B cell (primary cell): ENCODE measurements at regions not wholly inside any gene's neighbourhood (a gene's known extent, or its start where the extent isn't known, plus 50 kb on each side); places are given as distances from the start of the nearest gene placed in this dataset.

ENCODE experiments used
- ATAC-seq: fragments of 200-7000 bp; cut with Tn5 transposase; one replicate; pipeline ENCODE4 v1.10.0; 2021; ENCODE audit warnings: low read depth, mild to moderate bottlenecking, moderate number of reproducible peaks, moderate library complexity
- CTCF ChIA-PET: fragments of 350-600 bp; sonication (Branson Sonifier 250); formaldehyde crosslinking; loops from one replicate; lab custom pipeline; 2021; ENCODE audit warnings: antibody characterized with exemption, inconsistent platforms; lab: Charles Lee
- POLR2A ChIA-PET: fragments of 350-600 bp; sonication (Branson Sonifier 250); formaldehyde crosslinking; loops from one replicate; lab custom pipeline; 2021; ENCODE audit warnings: antibody characterized with exemption; lab: Charles Lee
- DNase-seq: peaks from one replicate; pipeline ENCODE4 v3.0.0; 2013
- H2AFZ ChIP-seq: 2 replicates; pipeline ENCODE4 v1.6.1; 2012; ENCODE audit warnings: mild to moderate bottlenecking, low read depth, low read length; ENCODE audit not compliant: insufficient read depth, poor library complexity, severe bottlenecking
- H3K27ac ChIP-seq, 2 donors: 1 replicate in 1 of 2; 2 replicates in 1 of 2; pipeline ENCODE4 v1.5.1; 2012 to 2013; ENCODE audit warnings: low read length in 2 of 2, mild to moderate bottlenecking in 2 of 2, moderate library complexity in 1 of 2
- H3K27me3 ChIP-seq, 4 experiments: fragments of 200-600 bp in 1 of 4; sonication (generic) in 1 of 4; replicated peaks in 1 of 4; 1 replicate in 2 of 4; 2 replicates in 2 of 4; pipeline versions ENCODE4 v1.6.1 to v1.7.0; 2013 to 2016; ENCODE audit warnings: low read length in 3 of 4, mild to moderate bottlenecking in 2 of 4, mixed read lengths in 1 of 4, moderate library complexity in 1 of 4; ENCODE audit not compliant: insufficient read depth in 4 of 4, control insufficient read depth in 3 of 4; ENCODE audit errors: control extremely low read depth in 1 of 4
- H3K36me3 ChIP-seq, 2 experiments: replicated peaks in 1 of 2; 1 replicate in 1 of 2; 2 replicates in 1 of 2; pipeline versions ENCODE4 v1.6.1 to v1.7.1; 2013; ENCODE audit warnings: low read length in 1 of 2; ENCODE audit not compliant: insufficient read depth in 2 of 2, control insufficient read depth in 1 of 2; ENCODE audit errors: control extremely low read depth in 1 of 2, extremely low read depth in 1 of 2
- H3K4me1 ChIP-seq, 2 donors: fragments of 200-600 bp in 1 of 2; sonication (generic) in 1 of 2; 1 replicate in 1 of 2; 2 replicates in 1 of 2; pipeline versions ENCODE4 v1.5.1 to v1.6.1; 2013 to 2017; ENCODE audit warnings: low read length in 2 of 2; ENCODE audit not compliant: control insufficient read depth in 2 of 2, insufficient read depth in 2 of 2
- H3K4me2 ChIP-seq: replicated peaks from 2 replicates; pipeline ENCODE3; 2012; ENCODE audit warnings: mild to moderate bottlenecking, low read depth, low read length; ENCODE audit not compliant: poor library complexity, severe bottlenecking
- H3K4me3 ChIP-seq, 5 experiments: fragments of 200-600 bp in 1 of 5; sonication (generic) in 1 of 5; 1 replicate in 3 of 5; 2 replicates in 2 of 5; pipeline versions ENCODE4 v1.5.1 to v1.7.0; 2011 to 2016; ENCODE audit warnings: low read length in 4 of 5, mild to moderate bottlenecking in 4 of 5, low read depth in 2 of 5, control low read depth in 1 of 5, moderate library complexity in 1 of 5; ENCODE audit not compliant: insufficient read depth in 1 of 5; ENCODE audit errors: control extremely low read depth in 1 of 5, extremely low read depth in 1 of 5
- H3K79me2 ChIP-seq: fragments of 200-600 bp; sonication (generic); one replicate; pipeline ENCODE4 v1.6.0; 2016; ENCODE audit warnings: low read length; ENCODE audit not compliant: control insufficient read depth, insufficient read depth
- H3K9ac ChIP-seq: fragments of 200-600 bp; sonication (generic); 2 replicates; pipeline ENCODE4 v1.6.1; 2017; ENCODE audit warnings: mild to moderate bottlenecking, low read length, moderate library complexity
- H3K9me3 ChIP-seq, 3 donors: one replicate each; pipeline versions ENCODE4 v1.6.1 to v1.7.1; 2013; ENCODE audit warnings: low read length in 2 of 3; ENCODE audit not compliant: control insufficient read depth in 2 of 3, insufficient read depth in 1 of 3; ENCODE audit errors: control extremely low read depth in 1 of 3
- H4K20me1 ChIP-seq: 2 replicates; pipeline ENCODE4 v1.6.0; 2012; ENCODE audit warnings: mild to moderate bottlenecking, low read length; ENCODE audit not compliant: insufficient read depth, control insufficient read depth, poor library complexity, severe bottlenecking
- H3K27ac Mint-ChIP-seq: one replicate; pipeline ENCODE4 v1.8.0; 2021; ENCODE audit warnings: mixed read lengths
- H3K27me3 Mint-ChIP-seq: one replicate; pipeline ENCODE4 v1.8.0; 2021; ENCODE audit warnings: mixed read lengths
- H3K4me1 Mint-ChIP-seq: one replicate; pipeline ENCODE4 v1.8.0; 2021; ENCODE audit warnings: mixed read lengths
- H3K4me3 Mint-ChIP-seq: one replicate; pipeline ENCODE4 v1.8.0; 2021; ENCODE audit warnings: mixed read lengths
- H3K9me3 Mint-ChIP-seq: one replicate; pipeline ENCODE4 v1.8.0; 2022; ENCODE audit warnings: mixed read lengths; ENCODE audit not compliant: insufficient read depth
- EZH2 ChIP-seq: IDR thresholded peaks from 2 replicates; pipeline ENCODE4 v1.6.1; 2012; ENCODE audit warnings: borderline replicate concordance, low read depth, mild to moderate bottlenecking, moderate library complexity, low read length; ENCODE audit not compliant: insufficient read depth, poor library complexity, severe bottlenecking
- WGBS: methylation state at CpG from one replicate; pipeline ENCODE4 v1.1.5; 2013; ENCODE audit warnings: missing lambda C conversion rate; ENCODE audit not compliant: insufficient coverage; 5-methylcytosine and 5-hydroxymethylcytosine counted together
- intact Hi-C: fragments of 100-400 bp; cut with micrococcal nuclease; formaldehyde crosslinking; loops from one replicate; pipeline ENCODE4 v1.10.0; 2022
- TF ChIP-seq, protein P1 (sequence below): fragments of 200-600 bp; IDR thresholded peaks from one replicate; pipeline ENCODE4 v1.8.0; 2022; ENCODE audit warnings: antibody characterized with exemption, mild to moderate bottlenecking

GRCh38 chr3:181344331-181344730, 354.8 kb upstream of the DNAJC19 start:
- H3K9me3 Mint-ChIP-seq = no peaks in the 10 kb centered on the region
- H3K27ac Mint-ChIP-seq = no peak overlapping the region
- Histone ChIP-seq H3K4me1 (no peaks in the 10 kb centered on the region), H4K20me1 (no peaks in the 10 kb centered on the region), H3K9ac (no peak overlapping the region), H2AFZ (no peak overlapping the region), H3K4me2 (no peak overlapping the region), H3K27ac (no peak overlapping the region), H3K36me3 (no peaks in the 10 kb centered on the region), H3K9me3 (no peaks in the 10 kb centered on the region), H3K79me2 (no peaks in the 10 kb centered on the region), H3K27me3 (no peaks in the 10 kb centered on the region), H3K4me3 (no peak overlapping the region)
- no peak overlapping the region for H3K4me3 Mint-ChIP-seq
- CTCF ChIA-PET = no interaction called here
- ATAC-seq (no peak), DNase-seq (no peak)
- H3K27me3 Mint-ChIP-seq = no peaks in the 10 kb centered on the region
- H3K4me1 Mint-ChIP-seq = no peaks in the 10 kb centered on the region
- POLR2A ChIA-PET = no interaction called here
- no peak for TF ChIP-seq EZH2
- TF ChIP-seq, protein P1, sequence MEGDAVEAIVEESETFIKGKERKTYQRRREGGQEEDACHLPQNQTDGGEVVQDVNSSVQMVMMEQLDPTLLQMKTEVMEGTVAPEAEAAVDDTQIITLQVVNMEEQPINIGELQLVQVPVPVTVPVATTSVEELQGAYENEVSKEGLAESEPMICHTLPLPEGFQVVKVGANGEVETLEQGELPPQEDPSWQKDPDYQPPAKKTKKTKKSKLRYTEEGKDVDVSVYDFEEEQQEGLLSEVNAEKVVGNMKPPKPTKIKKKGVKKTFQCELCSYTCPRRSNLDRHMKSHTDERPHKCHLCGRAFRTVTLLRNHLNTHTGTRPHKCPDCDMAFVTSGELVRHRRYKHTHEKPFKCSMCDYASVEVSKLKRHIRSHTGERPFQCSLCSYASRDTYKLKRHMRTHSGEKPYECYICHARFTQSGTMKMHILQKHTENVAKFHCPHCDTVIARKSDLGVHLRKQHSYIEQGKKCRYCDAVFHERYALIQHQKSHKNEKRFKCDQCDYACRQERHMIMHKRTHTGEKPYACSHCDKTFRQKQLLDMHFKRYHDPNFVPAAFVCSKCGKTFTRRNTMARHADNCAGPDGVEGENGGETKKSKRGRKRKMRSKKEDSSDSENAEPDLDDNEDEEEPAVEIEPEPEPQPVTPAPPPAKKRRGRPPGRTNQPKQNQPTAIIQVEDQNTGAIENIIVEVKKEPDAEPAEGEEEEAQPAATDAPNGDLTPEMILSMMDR = no peak
- no CpG with 5 or more reads among the region's 5 CpGs for WGBS
- intact Hi-C loops = no loop called here

DNA sequence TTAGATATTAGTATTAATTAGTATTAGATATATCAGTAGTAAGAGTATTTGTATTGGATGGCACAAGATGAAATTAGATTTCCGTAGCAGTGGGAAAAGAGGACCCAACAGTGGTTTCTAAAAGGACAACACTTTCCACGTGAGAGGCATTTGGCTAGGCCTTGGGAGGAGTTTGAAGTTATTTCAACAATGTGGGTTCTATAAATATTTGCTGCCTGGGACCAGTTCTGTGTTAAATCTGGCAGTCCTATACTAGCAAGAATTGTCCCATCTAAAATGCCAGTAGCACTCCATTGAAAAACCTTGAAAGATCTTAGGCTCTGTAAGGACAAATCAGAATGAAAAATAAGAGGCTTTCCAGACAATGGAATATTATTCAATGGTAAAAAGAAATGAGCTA, 347.1 kb upstream of the DNAJC19 start:
- H3K27me3 Mint-ChIP-seq = no peaks in the 10 kb centered on the region
- no peaks in the 10 kb centered on the region for H3K27me3 ChIP-seq
- POLR2A ChIA-PET = no interaction called here
- TF ChIP-seq EZH2 = no peak
- TF ChIP-seq, protein P1 = no peak
- H3K4me2 ChIP-seq = no peak overlapping the region
- H3K36me3 ChIP-seq = no peaks in the 10 kb centered on the region
- H3K27ac Mint-ChIP-seq = no peak overlapping the region
- CTCF ChIA-PET = interaction anchor here (1.3 kb wide), 1 partner anchor 9 kb away, joined by 5 read pairs; no protein-coding TSS in a partner anchor
- no peak overlapping the region for H3K27ac ChIP-seq
- no peaks in the 10 kb centered on the region for H3K9me3 Mint-ChIP-seq
- no peaks in the 10 kb centered on the region for H4K20me1 ChIP-seq
- H3K9ac ChIP-seq = no peak overlapping the region
- 94% methylated on average over 2 of the region's 2 CpGs for WGBS
- H2AFZ ChIP-seq = no peak overlapping the region
- H3K4me1 ChIP-seq = no peaks in the 10 kb centered on the region
- ATAC-seq (no peak), DNase-seq (no peak)
- intact Hi-C loops = no loop called here
- no peak overlapping the region for H3K4me3 ChIP-seq
- no peak overlapping the region for H3K4me3 Mint-ChIP-seq
- no peaks in the 10 kb centered on the region for H3K9me3 ChIP-seq
- H3K4me1 Mint-ChIP-seq = no peaks in the 10 kb centered on the region
- no peaks in the 10 kb centered on the region for H3K79me2 ChIP-seq
